ENCODE measurements at regions not wholly inside any gene's neighbourhood (a gene's known extent, or its start where the extent isn't known, plus 50 kb on each side); places are given as distances from the start of the nearest gene placed in this dataset.

DNA sequence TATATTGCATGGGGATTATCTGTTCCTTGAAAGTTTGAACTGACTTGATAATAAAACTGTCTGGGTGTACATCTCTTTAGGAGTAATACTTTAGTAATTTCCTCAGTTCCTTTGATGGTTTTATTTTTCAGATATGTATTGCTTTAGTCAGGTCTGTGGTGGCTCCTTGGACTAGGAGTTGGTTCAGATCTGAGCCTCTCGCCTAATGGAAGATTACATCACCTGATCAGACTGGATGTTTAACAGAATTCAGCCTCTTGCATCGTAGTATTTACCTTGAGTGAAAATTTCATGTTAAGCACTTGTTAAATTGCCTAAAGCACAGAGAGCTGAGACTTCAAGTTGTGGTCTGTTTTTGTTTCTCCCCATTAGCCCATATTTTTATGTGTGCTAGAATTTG lies 267.3 kb downstream of the MAP2K4 start:
- TF ChIP-seq, protein P1, sequence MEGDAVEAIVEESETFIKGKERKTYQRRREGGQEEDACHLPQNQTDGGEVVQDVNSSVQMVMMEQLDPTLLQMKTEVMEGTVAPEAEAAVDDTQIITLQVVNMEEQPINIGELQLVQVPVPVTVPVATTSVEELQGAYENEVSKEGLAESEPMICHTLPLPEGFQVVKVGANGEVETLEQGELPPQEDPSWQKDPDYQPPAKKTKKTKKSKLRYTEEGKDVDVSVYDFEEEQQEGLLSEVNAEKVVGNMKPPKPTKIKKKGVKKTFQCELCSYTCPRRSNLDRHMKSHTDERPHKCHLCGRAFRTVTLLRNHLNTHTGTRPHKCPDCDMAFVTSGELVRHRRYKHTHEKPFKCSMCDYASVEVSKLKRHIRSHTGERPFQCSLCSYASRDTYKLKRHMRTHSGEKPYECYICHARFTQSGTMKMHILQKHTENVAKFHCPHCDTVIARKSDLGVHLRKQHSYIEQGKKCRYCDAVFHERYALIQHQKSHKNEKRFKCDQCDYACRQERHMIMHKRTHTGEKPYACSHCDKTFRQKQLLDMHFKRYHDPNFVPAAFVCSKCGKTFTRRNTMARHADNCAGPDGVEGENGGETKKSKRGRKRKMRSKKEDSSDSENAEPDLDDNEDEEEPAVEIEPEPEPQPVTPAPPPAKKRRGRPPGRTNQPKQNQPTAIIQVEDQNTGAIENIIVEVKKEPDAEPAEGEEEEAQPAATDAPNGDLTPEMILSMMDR (IDR thresholded peaks at IDR 0.05; ENCODE audit: insufficient read depth, missing control alignments): no peak
- DNase-seq (ENCODE audit: insufficient read length, low spot score) (no peak), FAIRE-seq (no peak)

DNA sequence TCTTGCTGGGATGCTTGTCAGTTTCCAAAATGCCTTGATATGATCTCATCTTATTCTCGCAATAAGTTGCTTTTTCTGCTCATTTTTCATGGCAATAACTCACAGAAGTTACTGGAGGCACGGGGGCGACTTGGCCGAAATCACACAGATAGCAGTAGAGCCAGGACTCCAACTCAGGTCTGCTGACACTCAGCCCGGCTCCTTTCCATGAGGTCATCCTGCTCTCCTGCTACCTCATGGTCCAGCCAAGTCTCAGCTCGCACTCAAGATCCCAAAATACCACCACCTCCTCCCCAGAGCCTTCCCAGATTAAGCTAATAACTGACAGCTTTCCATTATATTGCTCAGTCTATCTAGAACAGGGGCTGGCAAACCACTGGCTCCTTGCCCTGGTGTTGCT lies 269.5 kb downstream of the MAP2K4 start:
- no peak for DNase-seq (ENCODE audit: insufficient read length, low spot score)
- TF ChIP-seq, protein P1 (IDR thresholded peaks at IDR 0.05; ENCODE audit: insufficient read depth, missing control alignments): no peak
- FAIRE-seq: no peak

- TF ChIP-seq, protein P1 (IDR thresholded peaks at IDR 0.05; ENCODE audit: insufficient read depth, missing control alignments): no peak
- FAIRE-seq: no peak
- no peak for DNase-seq (ENCODE audit: insufficient read length, low spot score)
Measured at GRCh38 chr17:12296209-12296625, 275.5 kb downstream of the MAP2K4 start.

DNA sequence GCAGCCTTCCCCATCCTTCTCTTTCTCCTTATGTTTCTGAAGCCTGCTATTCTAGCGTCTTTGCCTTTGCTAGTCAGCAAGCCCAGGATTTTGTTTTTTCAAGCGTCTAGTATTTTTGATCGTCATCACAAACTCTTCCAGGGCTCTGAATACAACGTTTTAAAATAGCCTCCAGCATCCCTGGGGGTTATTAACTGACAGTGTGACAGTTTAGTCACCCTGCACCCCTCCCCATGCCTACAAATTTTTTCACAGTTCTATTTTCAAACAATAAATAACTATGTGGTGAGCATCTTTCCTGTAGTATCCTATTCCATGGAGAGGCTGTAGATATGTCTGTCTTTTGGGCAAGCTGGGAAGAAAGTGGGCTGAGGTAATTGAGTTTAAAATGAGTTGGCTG lies 280.9 kb downstream of the MAP2K4 start:
- FAIRE-seq (no peak), DNase-seq (ENCODE audit: insufficient read length, low spot score) (no peak)
- TF ChIP-seq, protein P1 (IDR thresholded peaks at IDR 0.05; ENCODE audit: insufficient read depth, missing control alignments): no peak

DNA sequence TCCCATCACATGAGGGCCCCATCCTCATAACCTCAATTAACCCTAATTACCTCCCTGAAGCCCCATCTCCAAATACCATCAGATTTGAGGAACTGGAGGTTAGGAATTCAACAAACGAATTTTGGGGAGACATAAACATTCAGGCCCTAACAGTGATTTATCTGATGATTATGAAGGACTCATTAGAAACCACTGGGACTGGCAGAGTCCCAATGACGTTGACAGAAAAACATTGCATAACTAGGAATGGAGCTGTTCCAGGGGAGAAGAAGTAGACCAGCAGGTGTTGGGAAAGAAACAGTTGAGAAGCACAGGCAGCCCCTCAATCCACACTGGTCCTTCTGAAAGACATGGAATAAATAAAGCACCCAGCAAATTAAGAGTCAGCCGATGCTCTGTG lies 282.0 kb downstream of the MAP2K4 start:
- no peak for FAIRE-seq

DNA sequence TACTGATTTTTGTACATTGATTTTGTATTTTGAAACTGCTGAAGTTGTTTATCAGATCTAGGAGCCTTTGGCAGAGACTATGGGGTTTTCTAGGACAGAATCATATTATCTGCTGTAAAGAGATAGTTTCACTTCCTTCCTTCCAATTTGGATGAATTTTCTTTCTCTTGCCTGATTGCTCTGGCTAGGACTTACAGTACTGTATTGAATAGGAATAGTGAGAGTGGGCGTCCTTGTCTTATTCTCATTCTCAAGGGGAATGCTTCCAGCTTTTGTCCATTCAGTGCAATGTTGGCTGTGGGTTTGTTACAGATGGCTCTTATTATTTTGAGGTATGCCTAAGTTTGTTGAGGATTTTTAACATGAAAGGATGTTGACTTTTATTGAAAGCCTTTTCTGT lies 290.1 kb downstream of the MAP2K4 start:
- no peak for DNase-seq (ENCODE audit: insufficient read length, low spot score)
- no peak for FAIRE-seq
- TF ChIP-seq, protein P1 (IDR thresholded peaks at IDR 0.05; ENCODE audit: insufficient read depth, missing control alignments): no peak

More for the DNA sequence above, 282.0 kb downstream of the MAP2K4 start:
- TF ChIP-seq, protein P1 (IDR thresholded peaks at IDR 0.05; ENCODE audit: insufficient read depth, missing control alignments): no peak
- DNase-seq (ENCODE audit: insufficient read length, low spot score): no peak

GRCh38 chr17:12312692-12313091 lies 292.0 kb downstream of the MAP2K4 start:
- FAIRE-seq (no peak), DNase-seq (ENCODE audit: insufficient read length, low spot score) (no peak)
- TF ChIP-seq, protein P1 (IDR thresholded peaks at IDR 0.05; ENCODE audit: insufficient read depth, missing control alignments): no peak
